GM10266 (cell line): ENCODE measurements at regions not wholly inside any gene's neighbourhood (a gene's known extent, or its start where the extent isn't known, plus 50 kb on each side); places are given as distances from the start of the nearest gene placed in this dataset.

ENCODE experiments used
- DNase-seq: peaks from one replicate; pipeline ENCODE4 v3.0.0; 2012; ENCODE audit errors: extremely low spot score
- CTCF ChIP-seq: IDR thresholded peaks from 2 replicates; pipeline ENCODE4 v1.5.1; 2012; ENCODE audit warnings: mild to moderate bottlenecking, low read depth; ENCODE audit not compliant: control insufficient read depth, insufficient read depth; ENCODE audit errors: missing control alignments

- TF ChIP-seq CTCF: no peak
- DNase-seq: no peak
Observed at GRCh38 chr4:12884846-12885796, 599.0 kb downstream of the RAB28 start.

GRCh38 chr4:12881945-12882584, 602.1 kb downstream of the RAB28 start:
- TF ChIP-seq CTCF: no peak
- no peak for DNase-seq

- TF ChIP-seq CTCF: no peak
- DNase-seq: no peak
Observed at GRCh38 chr4:12880844-12881243, 603.3 kb downstream of the RAB28 start.

GRCh38 chr4:12879496-12879895, 604.6 kb downstream of the RAB28 start:
- DNase-seq: no peak
- no peak for TF ChIP-seq CTCF

- TF ChIP-seq CTCF: no peak
- no peak for DNase-seq
Observed at GRCh38 chr4:12875640-12876243, 608.4 kb downstream of the RAB28 start.

- DNase-seq: no peak
- no peak for TF ChIP-seq CTCF
Observed at GRCh38 chr4:12873351-12873750, 610.8 kb downstream of the RAB28 start.
